Nephron (organoid): ENCODE measurements at regions not wholly inside any gene's neighbourhood (a gene's known extent, or its start where the extent isn't known, plus 50 kb on each side); places are given as distances from the start of the nearest gene placed in this dataset.

ENCODE experiments used
- H3K27ac Mint-ChIP-seq, 3 experiments: 2 replicates each; pipeline ENCODE4 v1.8.0; 2020; ENCODE audit warnings: mixed read lengths in 3 of 3, mild to moderate bottlenecking in 2 of 3, moderate library complexity in 1 of 3
- H3K27me3 Mint-ChIP-seq: 2 replicates; pipeline ENCODE4 v1.8.0; 2021; ENCODE audit warnings: low read depth, mild to moderate bottlenecking, moderate library complexity, mixed read lengths
- H3K36me3 Mint-ChIP-seq: 2 replicates; pipeline ENCODE4 v1.8.0; 2020; ENCODE audit warnings: low read depth, mixed read lengths
- H3K4me1 Mint-ChIP-seq: 2 replicates; pipeline ENCODE4 v1.8.0; 2020; ENCODE audit warnings: mixed read lengths
- H3K4me3 Mint-ChIP-seq, 3 experiments: 2 replicates each; pipeline ENCODE4 v1.8.0; 2020; ENCODE audit warnings: mild to moderate bottlenecking in 3 of 3, mixed read lengths in 3 of 3, moderate library complexity in 2 of 3
- H3K9me3 Mint-ChIP-seq: 2 replicates; pipeline ENCODE4 v1.8.0; 2020; ENCODE audit warnings: mixed read lengths
- CTCF ChIP-seq, 3 experiments: fragments of 200-600 bp; sonication (generic); IDR thresholded peaks; one replicate each; pipeline ENCODE4 v1.5.0; 2021; ENCODE audit warnings: antibody characterized with exemption in 3 of 3; ENCODE audit not compliant: unreplicated experiment in 3 of 3

- Mint-ChIP-seq H3K27me3 (no peaks in the 10 kb centered on the region), H3K9me3 (peaks cover 21% of the 10 kb centered on the region), H3K4me3 (no peak overlapping the region), H3K27ac (no peak overlapping the region), H3K36me3 (no peaks in the 10 kb centered on the region), H3K4me1 (no peaks in the 10 kb centered on the region)
- TF ChIP-seq CTCF (IDR thresholded peaks at IDR 0.05; ENCODE audit: unreplicated experiment in 3 of 3): no peak
Measured at GRCh38 chr3:78459796-78460195, 1308.0 kb downstream of the ROBO1 start.

GRCh38 chr3:78462021-78462420, 1305.8 kb downstream of the ROBO1 start:
- Mint-ChIP-seq H3K4me1 (no peaks in the 10 kb centered on the region), H3K27me3 (no peaks in the 10 kb centered on the region), H3K9me3 (peaks cover 32% of the 10 kb centered on the region), H3K36me3 (no peaks in the 10 kb centered on the region), H3K27ac (no peak overlapping the region), H3K4me3 (no peak overlapping the region)
- TF ChIP-seq CTCF (IDR thresholded peaks at IDR 0.05; ENCODE audit: unreplicated experiment in 3 of 3): no peak

GRCh38 chr3:78476076-78476475, 1291.7 kb downstream of the ROBO1 start:
- no peak for TF ChIP-seq CTCF (IDR thresholded peaks at IDR 0.05; ENCODE audit: unreplicated experiment in 3 of 3)
- Mint-ChIP-seq H3K36me3 (peaks cover 3% of the 10 kb centered on the region), H3K4me1 (no peaks in the 10 kb centered on the region), H3K27me3 (no peaks in the 10 kb centered on the region), H3K9me3 (peaks cover 26% of the 10 kb centered on the region), H3K4me3 (no peak overlapping the region), H3K27ac (no peak overlapping the region)

- Mint-ChIP-seq H3K27ac (no peak overlapping the region), H3K27me3 (no peaks in the 10 kb centered on the region), H3K36me3 (peaks cover 4% of the 10 kb centered on the region), H3K4me1 (no peaks in the 10 kb centered on the region), H3K4me3 (no peak overlapping the region), H3K9me3 (peaks cover 12% of the 10 kb centered on the region)
- no peak for TF ChIP-seq CTCF (IDR thresholded peaks at IDR 0.05; ENCODE audit: unreplicated experiment in 3 of 3)
Measured at GRCh38 chr3:78481050-78481449, 1286.7 kb downstream of the ROBO1 start.

- H3K4me1 Mint-ChIP-seq: no peaks in the 10 kb centered on the region
- H3K9me3 Mint-ChIP-seq: peaks cover 18% of the 10 kb centered on the region
- no peak overlapping the region for H3K27ac Mint-ChIP-seq
- no peak overlapping the region for H3K4me3 Mint-ChIP-seq
- no peaks in the 10 kb centered on the region for H3K27me3 Mint-ChIP-seq
- peaks cover 8% of the 10 kb centered on the region for H3K36me3 Mint-ChIP-seq
- TF ChIP-seq CTCF (IDR thresholded peaks at IDR 0.05; ENCODE audit: unreplicated experiment in 3 of 3): no peak
Measured at GRCh38 chr3:78483090-78483489, 1284.7 kb downstream of the ROBO1 start.

GRCh38 chr3:78494851-78495250, 1272.9 kb downstream of the ROBO1 start:
- Mint-ChIP-seq H3K27me3 (no peaks in the 10 kb centered on the region), H3K4me1 (peaks cover 20% of the 10 kb centered on the region), H3K9me3 (no peaks in the 10 kb centered on the region), H3K36me3 (no peaks in the 10 kb centered on the region), H3K27ac (no peak overlapping the region), H3K4me3 (no peak overlapping the region)
- TF ChIP-seq CTCF (IDR thresholded peaks at IDR 0.05; ENCODE audit: unreplicated experiment in 3 of 3): no peak
